ENCODE measurements at regions not wholly inside any gene's neighbourhood (a gene's known extent, or its start where the extent isn't known, plus 50 kb on each side); places are given as distances from the start of the nearest gene placed in this dataset.

GRCh38 chr6:156651486-156651885 lies 125.7 kb upstream of the ARID1B start:
- H3K9me3 Mint-ChIP-seq: no peaks in the 10 kb centered on the region
- H3K27me3 Mint-ChIP-seq (ENCODE audit: low read depth in 3 of 3): peaks cover 4 to 14% (median 6%) of the 10 kb centered on the region in 3 donors
- no peak for DNase-seq
- no peak overlapping the region for H3K27ac Mint-ChIP-seq
- no peaks in the 10 kb centered on the region for H3K36me3 Mint-ChIP-seq
- no peak overlapping the region for H3K4me3 Mint-ChIP-seq
- peaks cover 5 to 11% of the 10 kb centered on the region in 2 donors for H3K4me1 Mint-ChIP-seq

GRCh38 chr6:156650896-156651390 lies 126.2 kb upstream of the ARID1B start:
- no peak for DNase-seq
- no peak overlapping the region for H3K4me3 Mint-ChIP-seq
- H3K9me3 Mint-ChIP-seq: peaks cover 0 to 1% (median 0%) of the 10 kb centered on the region in 6 donors
- H3K27me3 Mint-ChIP-seq (ENCODE audit: low read depth in 3 of 3): peaks cover 4 to 16% (median 6%) of the 10 kb centered on the region in 3 donors
- H3K4me1 Mint-ChIP-seq: peaks cover 5 to 11% of the 10 kb centered on the region in 2 donors
- H3K27ac Mint-ChIP-seq: peak overlapping the region in 1 of 6 donors; percentile 20
- H3K36me3 Mint-ChIP-seq: no peaks in the 10 kb centered on the region

GRCh38 chr6:156648616-156649015 lies 128.6 kb upstream of the ARID1B start:
- H3K36me3 Mint-ChIP-seq: no peaks in the 10 kb centered on the region
- no peak overlapping the region for H3K27ac Mint-ChIP-seq
- H3K27me3 Mint-ChIP-seq (ENCODE audit: low read depth in 3 of 3): peaks cover 8 to 21% (median 10%) of the 10 kb centered on the region in 3 donors
- peaks cover 0 to 1% (median 0%) of the 10 kb centered on the region in 6 donors for H3K9me3 Mint-ChIP-seq
- H3K4me1 Mint-ChIP-seq: peaks cover 5 to 11% of the 10 kb centered on the region in 2 donors
- no peak for DNase-seq
- H3K4me3 Mint-ChIP-seq: no peak overlapping the region

GRCh38 chr6:156647991-156648390 lies 129.2 kb upstream of the ARID1B start:
- DNase-seq: no peak
- Mint-ChIP-seq H3K4me3 (peak overlapping the region in 1 of 5 donors; percentile 25), H3K9me3 (peaks cover 0 to 1% (median 0%) of the 10 kb centered on the region in 6 donors), H3K4me1 (peaks cover 5 to 11% of the 10 kb centered on the region in 2 donors), H3K27me3 (ENCODE audit: low read depth in 3 of 3) (peaks cover 8 to 21% (median 11%) of the 10 kb centered on the region in 3 donors), H3K27ac (no peak overlapping the region), H3K36me3 (no peaks in the 10 kb centered on the region)

- Mint-ChIP-seq H3K36me3 (no peaks in the 10 kb centered on the region), H3K4me1 (peaks cover 5 to 11% of the 10 kb centered on the region in 2 donors), H3K9me3 (peaks cover 0 to 1% (median 0%) of the 10 kb centered on the region in 6 donors), H3K4me3 (peak overlapping the region in 1 of 5 donors; percentile 21), H3K27me3 (ENCODE audit: low read depth in 3 of 3) (peaks cover 6 to 19% (median 11%) of the 10 kb centered on the region in 3 donors), H3K27ac (no peak overlapping the region)
- DNase-seq: no peak
Measured at GRCh38 chr6:156647140-156647784, 129.9 kb upstream of the ARID1B start.

- H3K4me3 Mint-ChIP-seq: peak overlapping the region in 1 of 5 donors; percentile 3
- no peak overlapping the region for H3K27ac Mint-ChIP-seq
- H3K9me3 Mint-ChIP-seq: peaks cover 0 to 1% (median 0%) of the 10 kb centered on the region in 6 donors
- no peak for DNase-seq
- H3K36me3 Mint-ChIP-seq: no peaks in the 10 kb centered on the region
- peaks cover 5 to 11% of the 10 kb centered on the region in 2 donors for H3K4me1 Mint-ChIP-seq
- H3K27me3 Mint-ChIP-seq (ENCODE audit: low read depth in 3 of 3): peaks cover 6 to 19% (median 11%) of the 10 kb centered on the region in 3 donors
Measured at GRCh38 chr6:156646496-156646895, 130.7 kb upstream of the ARID1B start.

GRCh38 chr6:156645097-156645496 lies 132.1 kb upstream of the ARID1B start:
- H3K9me3 Mint-ChIP-seq: peaks cover 0 to 1% (median 0%) of the 10 kb centered on the region in 6 donors
- H3K36me3 Mint-ChIP-seq: no peaks in the 10 kb centered on the region
- H3K27ac Mint-ChIP-seq: no peak overlapping the region
- DNase-seq: no peak
- H3K4me1 Mint-ChIP-seq: peaks cover 5 to 11% of the 10 kb centered on the region in 2 donors
- no peak overlapping the region for H3K4me3 Mint-ChIP-seq
- H3K27me3 Mint-ChIP-seq (ENCODE audit: low read depth in 3 of 3): peaks cover 6 to 22% (median 9%) of the 10 kb centered on the region in 3 donors

- Mint-ChIP-seq H3K4me1 (peaks cover 15 to 17% of the 10 kb centered on the region in 2 donors), H3K27me3 (ENCODE audit: low read depth in 3 of 3) (peaks cover 1 to 4% (median 2%) of the 10 kb centered on the region in 3 donors), H3K27ac (no peak overlapping the region), H3K4me3 (no peak overlapping the region), H3K36me3 (no peaks in the 10 kb centered on the region), H3K9me3 (no peaks in the 10 kb centered on the region)
- no peak for DNase-seq
Measured at GRCh38 chr6:156639009-156639721, 138.0 kb upstream of the ARID1B start.

- peaks cover 20 to 22% of the 10 kb centered on the region in 2 donors for H3K4me1 Mint-ChIP-seq
- DNase-seq: no peak
- no peaks in the 10 kb centered on the region for H3K9me3 Mint-ChIP-seq
- H3K27me3 Mint-ChIP-seq (ENCODE audit: low read depth in 3 of 3): peaks cover 1 to 4% (median 2%) of the 10 kb centered on the region in 3 donors
- no peak overlapping the region for H3K27ac Mint-ChIP-seq
- H3K36me3 Mint-ChIP-seq: no peaks in the 10 kb centered on the region
- H3K4me3 Mint-ChIP-seq: no peak overlapping the region
Measured at GRCh38 chr6:156638581-156638980, 138.6 kb upstream of the ARID1B start.

- Mint-ChIP-seq H3K4me1 (peaks cover 25 to 30% of the 10 kb centered on the region in 2 donors), H3K9me3 (no peaks in the 10 kb centered on the region), H3K4me3 (peak overlapping the region; percentile 46 to 72 (median 66)), H3K27ac (peak overlapping the region in 4 of 6 donors; percentile 2 to 47 (median 30)), H3K36me3 (no peaks in the 10 kb centered on the region), H3K27me3 (ENCODE audit: low read depth in 3 of 3) (peaks cover 0 to 4% (median 2%) of the 10 kb centered on the region in 3 donors)
- no peak for DNase-seq
Measured at GRCh38 chr6:156634951-156635371, 142.2 kb upstream of the ARID1B start.

- peaks cover 25 to 30% of the 10 kb centered on the region in 2 donors for H3K4me1 Mint-ChIP-seq
- no peaks in the 10 kb centered on the region for H3K9me3 Mint-ChIP-seq
- H3K4me3 Mint-ChIP-seq: peak overlapping the region in 3 of 5 donors; percentile 10 to 72 (median 61)
- H3K27ac Mint-ChIP-seq: no peak overlapping the region
- peaks cover 0 to 2% (median 2%) of the 10 kb centered on the region in 3 donors for H3K27me3 Mint-ChIP-seq (ENCODE audit: low read depth in 3 of 3)
- DNase-seq: no peak
- no peaks in the 10 kb centered on the region for H3K36me3 Mint-ChIP-seq
Measured at GRCh38 chr6:156634048-156634447, 143.1 kb upstream of the ARID1B start.

- Mint-ChIP-seq H3K4me1 (peaks cover 25 to 30% of the 10 kb centered on the region in 2 donors), H3K36me3 (no peaks in the 10 kb centered on the region), H3K27me3 (ENCODE audit: low read depth in 3 of 3) (peaks cover 0 to 2% (median 2%) of the 10 kb centered on the region in 3 donors), H3K4me3 (peak overlapping the region in 2 of 5 donors; percentile 18 to 25), H3K27ac (no peak overlapping the region), H3K9me3 (no peaks in the 10 kb centered on the region)
- no peak for DNase-seq
Measured at GRCh38 chr6:156633291-156633690, 143.9 kb upstream of the ARID1B start.

GRCh38 chr6:156630613-156631302 lies 146.4 kb upstream of the ARID1B start:
- H3K4me3 Mint-ChIP-seq: no peak overlapping the region
- no peak overlapping the region for H3K27ac Mint-ChIP-seq
- H3K4me1 Mint-ChIP-seq: peaks cover 25 to 30% of the 10 kb centered on the region in 2 donors
- H3K36me3 Mint-ChIP-seq: no peaks in the 10 kb centered on the region
- peaks cover 2 to 5% (median 2%) of the 10 kb centered on the region in 3 donors for H3K27me3 Mint-ChIP-seq (ENCODE audit: low read depth in 3 of 3)
- DNase-seq: no peak
- H3K9me3 Mint-ChIP-seq: no peaks in the 10 kb centered on the region
